Endothelial cell of umbilical vein (primary cell): ENCODE measurements at regions not wholly inside any gene's neighbourhood (a gene's known extent, or its start where the extent isn't known, plus 50 kb on each side); places are given as distances from the start of the nearest gene placed in this dataset.

Source experiments
- BruUV-seq: library from RNA; stranded (reverse); fragments of 400-500 nt; replicated peaks from 2 replicates; lab custom pipeline; 2021; lab: Mats Ljungman, UMichigan
- CTCF ChIA-PET: fragments of 300-600, 350-600 bp; sonication (Branson Sonifier 250); formaldehyde crosslinking; loops from one replicate; lab custom pipeline; 2021; ENCODE audit warnings: antibody characterized with exemption, inconsistent platforms; lab: Charles Lee
- POLR2A ChIA-PET: fragments of 300-600, 350-600 bp; sonication (Branson Sonifier 250); formaldehyde crosslinking; loops from one replicate; lab custom pipeline; 2021; ENCODE audit warnings: antibody characterized with exemption, inconsistent platforms; lab: Charles Lee
- DNase-seq: peaks from one replicate; pipeline ENCODE4 v3.0.0-alpha.2; 2011; ENCODE audit warnings: low read depth, low spot score
- FAIRE-seq: peaks from 2 replicates; lab custom pipeline; 2011; peaks lifted over from hg19 to GRCh38; lab: Jason Lieb, UNC
- H2AFZ ChIP-seq: 2 replicates; pipeline ENCODE4 v1.6.0; 2012; ENCODE audit warnings: low read depth, low read length, control low read depth, inconsistent platforms
- H3K27ac ChIP-seq: 2 replicates; pipeline ENCODE4 v1.5.1; 2011; ENCODE audit warnings: low read depth, mild to moderate bottlenecking, control low read depth, low read length, moderate library complexity; ENCODE audit not compliant: insufficient read depth
- H3K27me3 ChIP-seq, 2 experiments: 2 replicates each; pipeline versions ENCODE4 v1.6.0 to v1.6.1; 2011; ENCODE audit warnings: low read length in 2 of 2, mixed read lengths in 1 of 2; ENCODE audit not compliant: control insufficient read depth in 2 of 2, insufficient read depth in 2 of 2
- H3K36me3 ChIP-seq, 2 experiments: 2 replicates in 1 of 2; 3 replicates in 1 of 2; pipeline ENCODE4 v1.5.1; 2011; ENCODE audit warnings: low read length in 2 of 2, mild to moderate bottlenecking in 1 of 2, moderate library complexity in 1 of 2; ENCODE audit not compliant: control insufficient read depth in 2 of 2, insufficient read depth in 2 of 2; ENCODE audit errors: extremely low read depth in 1 of 2
- H3K4me1 ChIP-seq: 3 replicates; pipeline ENCODE4 v1.5.1; 2011; ENCODE audit warnings: mild to moderate bottlenecking, low read length; ENCODE audit not compliant: control insufficient read depth, insufficient read depth; ENCODE audit errors: extremely low read depth
- H3K4me2 ChIP-seq: 2 replicates; pipeline ENCODE4 v1.6.1; 2011; ENCODE audit warnings: low read length, control low read depth, mixed read lengths; ENCODE audit not compliant: insufficient read depth
- H3K4me3 ChIP-seq, 3 experiments: fragments of 200-600 bp in 1 of 3; sonication (generic), shearing (Covaris generic) in 1 of 3; replicated peaks in 1 of 3; 2 replicates each; pipeline ENCODE4 v1.5.1; 2011 to 2016; ENCODE audit warnings: control low read depth in 3 of 3, low read length in 3 of 3, mild to moderate bottlenecking in 2 of 3, inconsistent platforms in 1 of 3, low read depth in 1 of 3, moderate library complexity in 1 of 3; ENCODE audit not compliant: insufficient read depth in 1 of 3
- H3K79me2 ChIP-seq: 2 replicates; pipeline ENCODE4 v1.6.0; 2012; ENCODE audit warnings: low read length, inconsistent platforms; ENCODE audit not compliant: control insufficient read depth, insufficient read depth
- H3K9ac ChIP-seq: replicated peaks from 2 replicates; pipeline ENCODE3; 2011; ENCODE audit warnings: low read length, control low read depth; ENCODE audit not compliant: insufficient read depth; ENCODE audit errors: extremely low read depth
- H3K9me1 ChIP-seq: replicated peaks from 3 replicates; pipeline ENCODE4 v1.6.0; 2011; ENCODE audit warnings: mild to moderate bottlenecking, low read length; ENCODE audit not compliant: control insufficient read depth, insufficient read depth; ENCODE audit errors: extremely low read depth
- H3K9me3 ChIP-seq: replicated peaks from 2 replicates; pipeline ENCODE4 v1.5.1; 2012; ENCODE audit warnings: low read length, inconsistent platforms; ENCODE audit not compliant: control insufficient read depth, insufficient read depth
- H4K20me1 ChIP-seq: replicated peaks from 2 replicates; pipeline ENCODE3; 2011; ENCODE audit warnings: mild to moderate bottlenecking, low read length; ENCODE audit not compliant: control insufficient read depth, insufficient read depth; ENCODE audit errors: extremely low read depth
- EZH2 ChIP-seq: IDR thresholded peaks from 2 replicates; pipeline ENCODE4 v1.6.1; 2012; ENCODE audit warnings: borderline replicate concordance, low read depth, mild to moderate bottlenecking, moderate library complexity, low read length, inconsistent platforms; ENCODE audit not compliant: severe bottlenecking
- FOS ChIP-seq: IDR thresholded peaks from 2 replicates; pipeline ENCODE4 v1.6.1; 2011; ENCODE audit warnings: mild to moderate bottlenecking, low read length, moderate library complexity, borderline replicate concordance; ENCODE audit not compliant: insufficient read depth
- GATA2 ChIP-seq: IDR thresholded peaks from 2 replicates; pipeline ENCODE4 v1.7.0; 2011; ENCODE audit warnings: low read depth, mild to moderate bottlenecking, moderate library complexity, mixed read lengths, low read length; ENCODE audit not compliant: insufficient read length, insufficient read depth
- JUN ChIP-seq: IDR thresholded peaks from 2 replicates; pipeline ENCODE4 v1.6.1; 2011; ENCODE audit warnings: borderline replicate concordance, low read depth; ENCODE audit not compliant: insufficient read length, insufficient read depth
- MYC ChIP-seq: IDR thresholded peaks from one replicate; pipeline ENCODE4 v1.6.1; 2011; ENCODE audit warnings: mild to moderate bottlenecking, low read depth, low read length
- POLR2A ChIP-seq: IDR thresholded peaks from 2 replicates; pipeline ENCODE4 v1.6.1; 2012; ENCODE audit warnings: low read depth, mild to moderate bottlenecking, control low read depth, low read length
- POLR2AphosphoS5 ChIP-seq: IDR thresholded peaks from 2 replicates; pipeline ENCODE4 v1.6.1; 2012; ENCODE audit warnings: low read depth, mild to moderate bottlenecking, control low read depth, low read length, moderate library complexity; ENCODE audit not compliant: insufficient read depth
- dilution Hi-C: fragments of 300-500 bp; cut with MboI; formaldehyde crosslinking; loops from one replicate; pipeline ENCODE4 v1.15.0; 2019; ENCODE audit warnings: low sequenced_read_pairs; ENCODE audit not compliant: extremely low pct_ligation_motif_present
- intact Hi-C: fragments of 100-400 bp; cut with micrococcal nuclease; formaldehyde crosslinking; loops from one replicate; pipeline ENCODE4 v1.10.0; 2022
- TF ChIP-seq, protein P1 (sequence below): IDR thresholded peaks from 2 replicates; pipeline ENCODE4 v1.6.1; 2011; ENCODE audit not compliant: insufficient read depth, insufficient read length
- TF ChIP-seq, protein P2 (sequence below), 2 donors: IDR thresholded peaks; 1 replicate in 1 of 2; 2 replicates in 1 of 2; pipeline ENCODE4 v1.5.1; 2011; ENCODE audit warnings: low read length in 2 of 2, mild to moderate bottlenecking in 2 of 2, moderate library complexity in 2 of 2, control low read depth in 1 of 2, inconsistent platforms in 1 of 2, low read depth in 1 of 2; ENCODE audit not compliant: insufficient read depth in 1 of 2; ENCODE audit errors: extremely low read depth in 1 of 2

DNA sequence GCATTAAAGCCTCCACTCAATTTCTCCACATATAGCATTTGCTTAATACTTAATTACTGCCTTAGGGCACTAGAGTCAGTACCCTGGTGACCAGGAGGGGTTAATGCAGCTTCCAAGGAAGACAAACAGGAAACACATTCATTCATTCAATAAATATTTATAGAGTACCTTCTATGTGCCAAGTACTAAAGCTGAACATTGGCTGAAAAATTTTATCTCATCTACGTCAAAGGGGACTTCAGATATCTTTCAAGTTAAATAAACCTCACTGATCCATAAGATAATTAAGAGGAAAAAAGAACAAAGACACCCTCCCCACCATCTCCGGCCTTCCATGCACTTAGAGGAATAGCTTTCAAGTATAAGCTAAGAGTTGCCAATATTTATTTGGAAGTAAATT, 156.9 kb upstream of the PRICKLE2 start:
- dilution Hi-C loops (no loop called here), intact Hi-C loops (no loop called here)
- FAIRE-seq: no peak
- Histone ChIP-seq H3K9ac (no peak overlapping the region), H3K36me3 (no peaks in the 10 kb centered on the region), H3K9me1 (no peaks in the 10 kb centered on the region), H3K9me3 (no peaks in the 10 kb centered on the region), H2AFZ (no peak overlapping the region), H4K20me1 (no peaks in the 10 kb centered on the region), H3K4me2 (no peak overlapping the region), H3K79me2 (no peaks in the 10 kb centered on the region), H3K27ac (no peak overlapping the region), H3K27me3 (no peaks in the 10 kb centered on the region), H3K4me1 (no peaks in the 10 kb centered on the region), H3K4me3 (no peak overlapping the region)
- BruUV-seq: no TSS peak
- TF ChIP-seq, protein P1, sequence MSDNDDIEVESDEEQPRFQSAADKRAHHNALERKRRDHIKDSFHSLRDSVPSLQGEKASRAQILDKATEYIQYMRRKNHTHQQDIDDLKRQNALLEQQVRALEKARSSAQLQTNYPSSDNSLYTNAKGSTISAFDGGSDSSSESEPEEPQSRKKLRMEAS: no peak
- no peak for TF ChIP-seq FOS
- no peak for TF ChIP-seq GATA2
- CTCF ChIA-PET: interaction anchor here (1.0 to 2.7 kb wide), 3 partner anchors 13 to 351 kb away, joined by 3 to 11 read pairs (median 6); no protein-coding TSS in a partner anchor
- POLR2A ChIA-PET: no interaction called here
- DNase-seq: peak; percentile 11

DNA sequence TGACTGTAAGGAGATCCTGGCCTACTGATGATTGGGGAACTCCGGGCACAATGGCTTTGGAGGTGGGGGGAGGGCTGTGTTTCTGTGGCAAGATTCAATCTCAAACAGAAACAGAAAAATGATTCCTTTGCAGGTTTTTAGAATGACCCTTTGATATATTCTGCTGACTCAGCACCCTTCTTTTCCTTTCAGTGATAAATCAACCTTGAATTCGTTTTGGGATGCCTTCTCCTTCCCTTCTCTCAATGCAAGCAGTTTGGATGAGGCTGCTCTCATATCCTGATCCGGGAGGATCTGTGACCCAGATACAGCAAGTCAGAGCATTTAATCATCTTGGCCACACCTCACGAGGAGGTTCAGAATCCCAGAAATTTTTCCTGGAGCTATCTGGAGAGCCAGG, 156.1 kb upstream of the PRICKLE2 start:
- POLR2A ChIA-PET: no interaction called here

More for the DNA sequence above, 156.1 kb upstream of the PRICKLE2 start:
- dilution Hi-C loops: no loop called here
- no peaks in the 10 kb centered on the region for H3K9me1 ChIP-seq
- H3K4me1 ChIP-seq: no peaks in the 10 kb centered on the region
- no peaks in the 10 kb centered on the region for H3K9me3 ChIP-seq
- H3K36me3 ChIP-seq: no peaks in the 10 kb centered on the region
- BruUV-seq: no TSS peak
- DNase-seq (no peak), FAIRE-seq (no peak)
- no peaks in the 10 kb centered on the region for H4K20me1 ChIP-seq
- H2AFZ ChIP-seq: no peak overlapping the region
- no peak overlapping the region for H3K27ac ChIP-seq
- H3K4me3 ChIP-seq: no peak overlapping the region
- TF ChIP-seq POLR2A (no peak), JUN (no peak), POLR2AphosphoS5 (no peak), EZH2 (no peak), MYC (no peak), GATA2 (no peak), FOS (no peak)
- TF ChIP-seq, protein P2, sequence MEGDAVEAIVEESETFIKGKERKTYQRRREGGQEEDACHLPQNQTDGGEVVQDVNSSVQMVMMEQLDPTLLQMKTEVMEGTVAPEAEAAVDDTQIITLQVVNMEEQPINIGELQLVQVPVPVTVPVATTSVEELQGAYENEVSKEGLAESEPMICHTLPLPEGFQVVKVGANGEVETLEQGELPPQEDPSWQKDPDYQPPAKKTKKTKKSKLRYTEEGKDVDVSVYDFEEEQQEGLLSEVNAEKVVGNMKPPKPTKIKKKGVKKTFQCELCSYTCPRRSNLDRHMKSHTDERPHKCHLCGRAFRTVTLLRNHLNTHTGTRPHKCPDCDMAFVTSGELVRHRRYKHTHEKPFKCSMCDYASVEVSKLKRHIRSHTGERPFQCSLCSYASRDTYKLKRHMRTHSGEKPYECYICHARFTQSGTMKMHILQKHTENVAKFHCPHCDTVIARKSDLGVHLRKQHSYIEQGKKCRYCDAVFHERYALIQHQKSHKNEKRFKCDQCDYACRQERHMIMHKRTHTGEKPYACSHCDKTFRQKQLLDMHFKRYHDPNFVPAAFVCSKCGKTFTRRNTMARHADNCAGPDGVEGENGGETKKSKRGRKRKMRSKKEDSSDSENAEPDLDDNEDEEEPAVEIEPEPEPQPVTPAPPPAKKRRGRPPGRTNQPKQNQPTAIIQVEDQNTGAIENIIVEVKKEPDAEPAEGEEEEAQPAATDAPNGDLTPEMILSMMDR (IDR thresholded peaks at IDR 0.05; ENCODE audit: extremely low read depth in 1 of 2, insufficient read depth in 1 of 2, low read depth in 1 of 2, low read length in 2 of 2): no peak
- TF ChIP-seq, protein P1: no peak
- CTCF ChIA-PET: interaction anchor here (1.6 to 2.7 kb wide), 2 partner anchors 14 to 351 kb away, joined by 6 to 11 read pairs; no protein-coding TSS in a partner anchor
- H3K4me2 ChIP-seq: no peak overlapping the region
- H3K9ac ChIP-seq: no peak overlapping the region
- H3K27me3 ChIP-seq: no peaks in the 10 kb centered on the region
- H3K79me2 ChIP-seq: no peaks in the 10 kb centered on the region
- intact Hi-C loops: no loop called here
